GM13977 (cell line): ENCODE measurements at regions not wholly inside any gene's neighbourhood (a gene's known extent, or its start where the extent isn't known, plus 50 kb on each side); places are given as distances from the start of the nearest gene placed in this dataset.
"Not testable (repeated sequence)": the region's sequence is repeated elsewhere in the genome, so short reads cannot be mapped to it uniquely, and the experiment has no call there.

Experiments
- DNase-seq: peaks from one replicate; pipeline ENCODE4 v3.0.0; 2012; ENCODE audit warnings: low spot score
- in situ Hi-C: fragments of 300-500 bp; cut with MboI; formaldehyde crosslinking; loops from one replicate; pipeline ENCODE4 v1.12.0; 2022; ENCODE audit warnings: low sequenced_read_pairs, low pct_unique_long_range_greater_than_20kb, mixed read lengths, inconsistent platforms; ENCODE audit not compliant: unreplicated experiment
- TF ChIP-seq, protein P1 (sequence below): IDR thresholded peaks from 2 replicates; pipeline ENCODE4 v1.5.1; 2012; ENCODE audit warnings: mild to moderate bottlenecking, control low read depth; ENCODE audit not compliant: insufficient read depth; ENCODE audit errors: extremely low read depth, missing control alignments

GRCh38 chr14:97061198-97061597 is 264.0 kb downstream of the VRK1 start:
- no peak for DNase-seq
- in situ Hi-C loops: no loop called here
- TF ChIP-seq, protein P1, sequence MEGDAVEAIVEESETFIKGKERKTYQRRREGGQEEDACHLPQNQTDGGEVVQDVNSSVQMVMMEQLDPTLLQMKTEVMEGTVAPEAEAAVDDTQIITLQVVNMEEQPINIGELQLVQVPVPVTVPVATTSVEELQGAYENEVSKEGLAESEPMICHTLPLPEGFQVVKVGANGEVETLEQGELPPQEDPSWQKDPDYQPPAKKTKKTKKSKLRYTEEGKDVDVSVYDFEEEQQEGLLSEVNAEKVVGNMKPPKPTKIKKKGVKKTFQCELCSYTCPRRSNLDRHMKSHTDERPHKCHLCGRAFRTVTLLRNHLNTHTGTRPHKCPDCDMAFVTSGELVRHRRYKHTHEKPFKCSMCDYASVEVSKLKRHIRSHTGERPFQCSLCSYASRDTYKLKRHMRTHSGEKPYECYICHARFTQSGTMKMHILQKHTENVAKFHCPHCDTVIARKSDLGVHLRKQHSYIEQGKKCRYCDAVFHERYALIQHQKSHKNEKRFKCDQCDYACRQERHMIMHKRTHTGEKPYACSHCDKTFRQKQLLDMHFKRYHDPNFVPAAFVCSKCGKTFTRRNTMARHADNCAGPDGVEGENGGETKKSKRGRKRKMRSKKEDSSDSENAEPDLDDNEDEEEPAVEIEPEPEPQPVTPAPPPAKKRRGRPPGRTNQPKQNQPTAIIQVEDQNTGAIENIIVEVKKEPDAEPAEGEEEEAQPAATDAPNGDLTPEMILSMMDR: no peak

DNA sequence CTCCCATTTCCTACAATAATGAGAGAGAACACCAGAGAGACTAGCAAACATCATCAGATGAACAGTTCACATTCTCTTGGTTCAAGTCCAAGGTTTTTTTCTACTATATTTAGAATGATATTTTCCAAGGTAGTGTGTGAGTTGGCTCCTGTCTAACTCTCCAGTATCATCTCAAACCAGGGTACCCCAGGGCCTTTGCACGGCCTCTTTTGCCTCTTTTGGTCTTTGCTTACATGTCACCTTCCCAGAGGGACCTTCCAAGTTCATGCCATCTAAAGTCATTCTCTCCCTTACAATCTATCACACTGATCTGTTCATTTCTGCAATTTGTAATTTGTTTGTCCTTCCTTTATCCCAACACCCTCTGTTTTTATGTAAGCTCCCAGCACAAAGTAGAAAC is 264.5 kb downstream of the VRK1 start:
- TF ChIP-seq, protein P1: no peak
- no peak for DNase-seq
- in situ Hi-C loops: no loop called here

- in situ Hi-C loops: no loop called here
- TF ChIP-seq, protein P1: no peak
- no peak for DNase-seq
Observed at GRCh38 chr14:97065305-97066067, 268.3 kb downstream of the VRK1 start.

- in situ Hi-C loops: no loop called here
- no peak for DNase-seq
- TF ChIP-seq, protein P1: no peak
Observed at GRCh38 chr14:97066068-97066899, 269.1 kb downstream of the VRK1 start.

GRCh38 chr14:97068293-97068692 is 271.1 kb downstream of the VRK1 start:
- in situ Hi-C loops: not testable (repeated sequence)

DNA sequence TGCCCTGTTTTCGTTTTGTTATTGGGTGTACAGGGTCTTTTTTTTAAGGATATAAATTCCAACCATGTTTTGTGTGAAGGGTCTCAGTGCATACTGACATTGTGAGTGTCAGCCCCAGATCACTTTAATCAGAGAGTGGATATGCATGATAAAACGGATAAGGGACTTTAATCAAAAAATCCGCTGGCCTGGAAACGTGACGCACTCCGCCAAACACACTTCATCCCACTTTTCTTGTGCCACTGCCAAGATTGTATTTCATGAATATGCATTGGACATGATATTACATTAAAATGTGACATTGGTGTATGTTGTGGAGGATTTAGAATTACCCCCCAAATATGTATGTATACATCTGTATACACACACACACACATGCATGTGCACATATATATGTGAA is 273.1 kb downstream of the VRK1 start:
- DNase-seq: no peak
- TF ChIP-seq, protein P1: no peak
- in situ Hi-C loops: no loop called here

More at GRCh38 chr14:97068293-97068692, 271.1 kb downstream of the VRK1 start:
- DNase-seq: not testable (repeated sequence)

- in situ Hi-C loops: no loop called here
- TF ChIP-seq, protein P1: no peak
- DNase-seq: no peak
Observed at GRCh38 chr14:97071177-97071576, 274.0 kb downstream of the VRK1 start.
